Endothelial cell of umbilical vein (primary cell): ENCODE measurements at regions not wholly inside any gene's neighbourhood (a gene's known extent, or its start where the extent isn't known, plus 50 kb on each side); places are given as distances from the start of the nearest gene placed in this dataset.

ENCODE experiments used
- EZH2 ChIP-seq: IDR thresholded peaks from 2 replicates; pipeline ENCODE4 v1.6.1; 2012; ENCODE audit warnings: borderline replicate concordance, low read depth, mild to moderate bottlenecking, moderate library complexity, low read length, inconsistent platforms; ENCODE audit not compliant: severe bottlenecking
- FOS ChIP-seq: IDR thresholded peaks from 2 replicates; pipeline ENCODE4 v1.6.1; 2011; ENCODE audit warnings: mild to moderate bottlenecking, low read length, moderate library complexity, borderline replicate concordance; ENCODE audit not compliant: insufficient read depth
- GATA2 ChIP-seq: IDR thresholded peaks from 2 replicates; pipeline ENCODE4 v1.7.0; 2011; ENCODE audit warnings: low read depth, mild to moderate bottlenecking, moderate library complexity, mixed read lengths, low read length; ENCODE audit not compliant: insufficient read length, insufficient read depth
- JUN ChIP-seq: IDR thresholded peaks from 2 replicates; pipeline ENCODE4 v1.6.1; 2011; ENCODE audit warnings: borderline replicate concordance, low read depth; ENCODE audit not compliant: insufficient read length, insufficient read depth
- MAX ChIP-seq: IDR thresholded peaks from 2 replicates; pipeline ENCODE4 v1.6.1; 2011; ENCODE audit not compliant: insufficient read depth, insufficient read length
- MYC ChIP-seq: IDR thresholded peaks from one replicate; pipeline ENCODE4 v1.6.1; 2011; ENCODE audit warnings: mild to moderate bottlenecking, low read depth, low read length
- POLR2A ChIP-seq: IDR thresholded peaks from 2 replicates; pipeline ENCODE4 v1.6.1; 2012; ENCODE audit warnings: low read depth, mild to moderate bottlenecking, control low read depth, low read length
- POLR2AphosphoS5 ChIP-seq: IDR thresholded peaks from 2 replicates; pipeline ENCODE4 v1.6.1; 2012; ENCODE audit warnings: low read depth, mild to moderate bottlenecking, control low read depth, low read length, moderate library complexity; ENCODE audit not compliant: insufficient read depth
- TF ChIP-seq, protein P1 (sequence below), 2 donors: IDR thresholded peaks; 1 replicate in 1 of 2; 2 replicates in 1 of 2; pipeline ENCODE4 v1.5.1; 2011; ENCODE audit warnings: low read length in 2 of 2, mild to moderate bottlenecking in 2 of 2, moderate library complexity in 2 of 2, control low read depth in 1 of 2, inconsistent platforms in 1 of 2, low read depth in 1 of 2; ENCODE audit not compliant: insufficient read depth in 1 of 2; ENCODE audit errors: extremely low read depth in 1 of 2

GRCh38 chr18:60319129-60319528 is 53.4 kb downstream of the MC4R start:
- TF ChIP-seq POLR2A, result no peak
- TF ChIP-seq, protein P1, sequence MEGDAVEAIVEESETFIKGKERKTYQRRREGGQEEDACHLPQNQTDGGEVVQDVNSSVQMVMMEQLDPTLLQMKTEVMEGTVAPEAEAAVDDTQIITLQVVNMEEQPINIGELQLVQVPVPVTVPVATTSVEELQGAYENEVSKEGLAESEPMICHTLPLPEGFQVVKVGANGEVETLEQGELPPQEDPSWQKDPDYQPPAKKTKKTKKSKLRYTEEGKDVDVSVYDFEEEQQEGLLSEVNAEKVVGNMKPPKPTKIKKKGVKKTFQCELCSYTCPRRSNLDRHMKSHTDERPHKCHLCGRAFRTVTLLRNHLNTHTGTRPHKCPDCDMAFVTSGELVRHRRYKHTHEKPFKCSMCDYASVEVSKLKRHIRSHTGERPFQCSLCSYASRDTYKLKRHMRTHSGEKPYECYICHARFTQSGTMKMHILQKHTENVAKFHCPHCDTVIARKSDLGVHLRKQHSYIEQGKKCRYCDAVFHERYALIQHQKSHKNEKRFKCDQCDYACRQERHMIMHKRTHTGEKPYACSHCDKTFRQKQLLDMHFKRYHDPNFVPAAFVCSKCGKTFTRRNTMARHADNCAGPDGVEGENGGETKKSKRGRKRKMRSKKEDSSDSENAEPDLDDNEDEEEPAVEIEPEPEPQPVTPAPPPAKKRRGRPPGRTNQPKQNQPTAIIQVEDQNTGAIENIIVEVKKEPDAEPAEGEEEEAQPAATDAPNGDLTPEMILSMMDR (IDR thresholded peaks at IDR 0.05; ENCODE audit: extremely low read depth in 1 of 2, insufficient read depth in 1 of 2, low read depth in 1 of 2, low read length in 2 of 2), result no peak
- no peak for TF ChIP-seq GATA2
- TF ChIP-seq MAX, result no peak
- TF ChIP-seq EZH2, result no peak
- no peak for TF ChIP-seq FOS
- no peak for TF ChIP-seq POLR2AphosphoS5
- TF ChIP-seq MYC, result no peak
- no peak for TF ChIP-seq JUN
